HEK293 (cell line): ENCODE measurements at regions not wholly inside any gene's neighbourhood (a gene's known extent, or its start where the extent isn't known, plus 50 kb on each side); places are given as distances from the start of the nearest gene placed in this dataset.

Experiments used
- CTCF ChIA-PET: fragments of 350-600 bp; formaldehyde crosslinking; extraction: SDS; loops from one replicate; lab custom pipeline; 2021; ENCODE audit warnings: antibody characterized with exemption; lab: Yijun Ruan, JAX
- POLR2A ChIA-PET: fragments of 300-600 bp; formaldehyde crosslinking; extraction: SDS; loops from one replicate; lab custom pipeline; 2020; ENCODE audit warnings: antibody characterized with exemption, inconsistent platforms; lab: Yijun Ruan, JAX
- H3K27ac ChIP-seq: fragments of 200-500 bp; sonication (Bioruptor generic); 2 replicates; pipeline ENCODE4 v1.5.1; 2014; ENCODE audit warnings: low read depth, low read length, control low read depth, inconsistent platforms; ENCODE audit errors: extremely low read depth
- H3K36me3 ChIP-seq, 2 experiments: fragments of 200-500 bp in 1 of 2; sonication (Bioruptor generic) in 1 of 2; 1 replicate in 1 of 2; 2 replicates in 1 of 2; pipeline ENCODE4 v1.5.1; 2014 to 2017; ENCODE audit warnings: inconsistent platforms in 2 of 2, low read length in 2 of 2; ENCODE audit not compliant: control insufficient read depth in 2 of 2, insufficient read depth in 1 of 2
- H3K4me1 ChIP-seq: fragments of 200-500 bp; sonication (Bioruptor generic); 2 replicates; pipeline ENCODE4 v1.5.1; 2014; ENCODE audit warnings: mild to moderate bottlenecking, low read length, inconsistent platforms; ENCODE audit not compliant: control insufficient read depth, insufficient read depth
- H3K4me3 ChIP-seq: 2 replicates; pipeline ENCODE4 v1.5.1; 2011; ENCODE audit warnings: low read depth, mild to moderate bottlenecking, control low read depth, low read length, moderate library complexity
- H3K9me3 ChIP-seq: fragments of 200-500 bp; sonication (Bioruptor generic); 2 replicates; pipeline ENCODE4 v1.5.1; 2014; ENCODE audit warnings: low read depth, low read length, inconsistent platforms; ENCODE audit not compliant: control insufficient read depth, insufficient read depth
- GLI4 ChIP-seq: fragments of 450-650 bp; formaldehyde crosslinking; IDR thresholded peaks from 2 replicates; pipeline ENCODE4 v1.5.1; 2016; ENCODE audit warnings: missing biosample characterization, missing genetic modification characterization
- IKZF3 ChIP-seq: fragments of 450-650 bp; IDR thresholded peaks from 2 replicates; pipeline ENCODE4 v1.5.0; 2018; ENCODE audit warnings: missing biosample characterization, mild to moderate bottlenecking, missing genetic modification characterization, moderate library complexity
- KLF1 ChIP-seq: fragments of 450-650 bp; formaldehyde crosslinking; IDR thresholded peaks from 2 replicates; pipeline ENCODE4 v1.5.1; 2016; ENCODE audit warnings: missing biosample characterization, missing genetic modification characterization
- PRDM1 ChIP-seq: fragments of 450-650 bp; formaldehyde crosslinking; IDR thresholded peaks from 2 replicates; pipeline ENCODE4; 2016; ENCODE audit warnings: missing biosample characterization, missing genetic modification characterization
- SETDB1 ChIP-seq: IDR thresholded peaks from one replicate; pipeline ENCODE4 v1.6.1; 2017; ENCODE audit warnings: mild to moderate bottlenecking, low read length, moderate library complexity, mixed read lengths; ENCODE audit not compliant: insufficient read length
- ZFP3 ChIP-seq: fragments of 450-650 bp; formaldehyde crosslinking; IDR thresholded peaks from 2 replicates; pipeline ENCODE4 v1.5.1; 2016; ENCODE audit warnings: low read depth, missing biosample characterization, missing genetic modification characterization
- ZNF112 ChIP-seq: fragments of 450-650 bp; formaldehyde crosslinking; IDR thresholded peaks from 2 replicates; pipeline ENCODE4 v1.5.0; 2017; ENCODE audit warnings: missing biosample characterization, missing genetic modification characterization
- ZNF121 ChIP-seq: fragments of 450-650 bp; formaldehyde crosslinking; IDR thresholded peaks from 2 replicates; pipeline ENCODE4 v1.5.1; 2016; ENCODE audit warnings: missing biosample characterization, missing genetic modification characterization
- ZNF140 ChIP-seq: fragments of 450-650 bp; formaldehyde crosslinking; IDR thresholded peaks from 2 replicates; pipeline ENCODE4 v1.5.1; 2016; ENCODE audit warnings: missing biosample characterization, missing genetic modification characterization
- ZNF146 ChIP-seq: fragments of 450-650 bp; formaldehyde crosslinking; IDR thresholded peaks from 2 replicates; pipeline ENCODE4 v1.5.1; 2016; ENCODE audit warnings: missing biosample characterization, missing genetic modification characterization
- ZNF24 ChIP-seq: fragments of 450-650 bp; formaldehyde crosslinking; IDR thresholded peaks from 2 replicates; pipeline ENCODE4 v1.5.1; 2016; ENCODE audit warnings: missing biosample characterization, missing genetic modification characterization
- ZNF274 ChIP-seq, 2 experiments: fragments of 200-500 bp in 1 of 2; fragments of 450-650 bp in 1 of 2; sonication (Bioruptor generic) in 1 of 2; formaldehyde crosslinking in 1 of 2; IDR thresholded peaks; 2 replicates each; pipeline versions ENCODE4 v1.5.1 to v1.6.1; 2014 to 2016; ENCODE audit warnings: borderline replicate concordance in 1 of 2, inconsistent platforms in 1 of 2, low read length in 1 of 2, missing biosample characterization in 1 of 2, missing genetic modification characterization in 1 of 2
- ZNF416 ChIP-seq: fragments of 450-650 bp; formaldehyde crosslinking; IDR thresholded peaks from 2 replicates; pipeline ENCODE4 v1.5.1; 2016; ENCODE audit warnings: missing biosample characterization, missing genetic modification characterization
- ZNF501 ChIP-seq: fragments of 450-650 bp; formaldehyde crosslinking; IDR thresholded peaks from 2 replicates; pipeline ENCODE4 v1.5.1; 2016; ENCODE audit warnings: missing biosample characterization, missing genetic modification characterization
- ZNF530 ChIP-seq: fragments of 450-650 bp; formaldehyde crosslinking; IDR thresholded peaks from 2 replicates; pipeline ENCODE4 v1.5.1; 2016; ENCODE audit warnings: low read depth, missing biosample characterization, missing genetic modification characterization
- ZNF558 ChIP-seq: fragments of 450-650 bp; formaldehyde crosslinking; IDR thresholded peaks from 2 replicates; pipeline ENCODE4 v1.5.1; 2016; ENCODE audit warnings: missing biosample characterization, missing genetic modification characterization
- ZNF624 ChIP-seq: fragments of 450-650 bp; formaldehyde crosslinking; IDR thresholded peaks from 2 replicates; pipeline ENCODE4 v1.5.1; 2017; ENCODE audit warnings: missing biosample characterization, missing genetic modification characterization
- ZNF677 ChIP-seq: fragments of 450-650 bp; IDR thresholded peaks from 2 replicates; pipeline ENCODE4 v1.5.0; 2018; ENCODE audit warnings: missing biosample characterization, mild to moderate bottlenecking, missing genetic modification characterization, moderate library complexity
- ZNF76 ChIP-seq: fragments of 450-650 bp; formaldehyde crosslinking; IDR thresholded peaks from 2 replicates; pipeline ENCODE4; 2016; ENCODE audit warnings: low read depth, missing biosample characterization, missing genetic modification characterization, borderline replicate concordance
- ZNF792 ChIP-seq: fragments of 450-650 bp; formaldehyde crosslinking; IDR thresholded peaks from 2 replicates; pipeline ENCODE4 v1.5.1; 2016; ENCODE audit warnings: missing biosample characterization, missing genetic modification characterization
- TF ChIP-seq, protein P1 (sequence below): fragments of 450-650 bp; formaldehyde crosslinking; IDR thresholded peaks from 2 replicates; pipeline ENCODE4 v1.5.1; 2017; ENCODE audit warnings: missing biosample characterization, missing genetic modification characterization
- TF ChIP-seq, protein P2 (sequence below): fragments of 450-650 bp; formaldehyde crosslinking; IDR thresholded peaks from 2 replicates; pipeline ENCODE4 v1.5.1; 2017; ENCODE audit warnings: missing biosample characterization, missing genetic modification characterization
- TF ChIP-seq, protein P3 (sequence below): fragments of 450-650 bp; formaldehyde crosslinking; conservative IDR thresholded peaks from 2 replicates; pipeline ENCODE4 v1.5.1; 2016; ENCODE audit warnings: low read depth, missing biosample characterization, missing genetic modification characterization
- TF ChIP-seq, protein P4 (sequence below): fragments of 450-650 bp; IDR thresholded peaks from 2 replicates; pipeline ENCODE4 v1.5.1; 2018; ENCODE audit warnings: missing biosample characterization, mild to moderate bottlenecking, missing genetic modification characterization
- TF ChIP-seq, protein P5 (sequence below): fragments of 450-650 bp; formaldehyde crosslinking; IDR thresholded peaks from 2 replicates; pipeline ENCODE4 v1.5.1; 2016; ENCODE audit warnings: missing biosample characterization, missing genetic modification characterization

DNA sequence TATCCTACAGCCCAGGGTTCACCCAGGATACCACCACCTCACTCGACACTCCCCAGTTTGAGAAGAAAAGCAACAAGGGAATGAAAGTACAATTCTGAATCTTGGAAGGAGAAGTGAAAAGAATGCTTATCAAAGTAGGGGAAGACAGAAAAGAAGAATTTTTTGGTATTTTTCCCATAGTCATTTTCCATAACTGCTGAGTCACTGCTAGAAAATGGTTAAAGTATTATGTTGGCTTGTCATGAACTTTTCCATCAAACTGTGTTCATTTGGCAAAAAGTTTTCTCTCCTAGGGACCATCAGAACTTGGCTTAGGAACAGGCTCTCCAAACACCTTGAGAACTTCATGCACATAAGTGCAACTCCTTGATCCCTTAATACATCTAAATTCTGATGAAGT is 192.0 kb downstream of the BCL11A start (continued):
- TF ChIP-seq PRDM1 (tag by site-specific recombination), result no peak
- TF ChIP-seq ZNF624 (tag by site-specific recombination), result no peak
- no peak for TF ChIP-seq ZNF140 (tag by site-specific recombination)
- TF ChIP-seq, protein P1, sequence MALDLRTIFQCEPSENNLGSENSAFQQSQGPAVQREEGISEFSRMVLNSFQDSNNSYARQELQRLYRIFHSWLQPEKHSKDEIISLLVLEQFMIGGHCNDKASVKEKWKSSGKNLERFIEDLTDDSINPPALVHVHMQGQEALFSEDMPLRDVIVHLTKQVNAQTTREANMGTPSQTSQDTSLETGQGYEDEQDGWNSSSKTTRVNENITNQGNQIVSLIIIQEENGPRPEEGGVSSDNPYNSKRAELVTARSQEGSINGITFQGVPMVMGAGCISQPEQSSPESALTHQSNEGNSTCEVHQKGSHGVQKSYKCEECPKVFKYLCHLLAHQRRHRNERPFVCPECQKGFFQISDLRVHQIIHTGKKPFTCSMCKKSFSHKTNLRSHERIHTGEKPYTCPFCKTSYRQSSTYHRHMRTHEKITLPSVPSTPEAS (tag by site-specific recombination), result no peak
- no peak for TF ChIP-seq ZNF112 (tag by site-specific recombination)
- no peak for TF ChIP-seq ZNF416 (tag by site-specific recombination)
- no peak for TF ChIP-seq IKZF3 (tag by site-specific recombination)
- TF ChIP-seq, protein P2, sequence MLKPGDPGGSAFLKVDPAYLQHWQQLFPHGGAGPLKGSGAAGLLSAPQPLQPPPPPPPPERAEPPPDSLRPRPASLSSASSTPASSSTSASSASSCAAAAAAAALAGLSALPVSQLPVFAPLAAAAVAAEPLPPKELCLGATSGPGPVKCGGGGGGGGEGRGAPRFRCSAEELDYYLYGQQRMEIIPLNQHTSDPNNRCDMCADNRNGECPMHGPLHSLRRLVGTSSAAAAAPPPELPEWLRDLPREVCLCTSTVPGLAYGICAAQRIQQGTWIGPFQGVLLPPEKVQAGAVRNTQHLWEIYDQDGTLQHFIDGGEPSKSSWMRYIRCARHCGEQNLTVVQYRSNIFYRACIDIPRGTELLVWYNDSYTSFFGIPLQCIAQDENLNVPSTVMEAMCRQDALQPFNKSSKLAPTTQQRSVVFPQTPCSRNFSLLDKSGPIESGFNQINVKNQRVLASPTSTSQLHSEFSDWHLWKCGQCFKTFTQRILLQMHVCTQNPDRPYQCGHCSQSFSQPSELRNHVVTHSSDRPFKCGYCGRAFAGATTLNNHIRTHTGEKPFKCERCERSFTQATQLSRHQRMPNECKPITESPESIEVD, result no peak
- no peak for TF ChIP-seq SETDB1

DNA sequence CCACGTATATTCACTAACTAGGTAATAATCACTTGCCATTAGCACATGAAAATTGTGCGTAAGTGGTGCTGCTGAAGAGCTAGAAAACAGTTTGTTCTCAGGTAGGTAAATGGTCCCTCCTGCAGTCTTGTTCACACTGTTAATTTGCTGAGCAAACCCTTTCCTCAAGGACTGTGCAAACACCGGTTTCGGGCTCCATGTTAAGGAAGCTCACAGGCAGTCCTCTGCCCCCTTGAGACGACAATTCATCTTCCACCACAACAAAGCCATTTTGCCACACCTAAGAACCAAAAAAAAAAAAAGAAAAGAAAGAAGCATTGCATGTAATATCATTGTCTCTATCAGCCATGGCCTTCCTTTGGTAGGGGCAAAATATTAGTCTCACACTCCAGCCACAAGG is 193.9 kb downstream of the BCL11A start:
- Histone ChIP-seq H3K36me3 (no peaks in the 10 kb centered on the region), H3K27ac (no peak overlapping the region)
- POLR2A ChIA-PET, result no interaction called here
- no peak for TF ChIP-seq GLI4 (tag by site-specific recombination)
- no peak for TF ChIP-seq ZNF76 (tag by site-specific recombination)
- TF ChIP-seq KLF1 (tag by site-specific recombination), result no peak
- TF ChIP-seq ZNF530, result no peak
- TF ChIP-seq ZNF274 (IDR thresholded peaks at IDR 0.05; ENCODE audit: low read length), result no peak
- no peak for TF ChIP-seq ZNF274 (tag by site-specific recombination; IDR thresholded peaks at IDR 0.05; ENCODE audit: borderline replicate concordance)
- no peak for TF ChIP-seq ZNF792 (tag by site-specific recombination)
- TF ChIP-seq ZNF558 (tag by site-specific recombination), result no peak
- no peak for TF ChIP-seq ZNF501 (tag by site-specific recombination)
- TF ChIP-seq ZFP3 (tag by site-specific recombination), result no peak
- no peak for TF ChIP-seq ZNF146 (tag by site-specific recombination)
- TF ChIP-seq ZNF24 (tag by site-specific recombination), result no peak
- TF ChIP-seq, protein P3, sequence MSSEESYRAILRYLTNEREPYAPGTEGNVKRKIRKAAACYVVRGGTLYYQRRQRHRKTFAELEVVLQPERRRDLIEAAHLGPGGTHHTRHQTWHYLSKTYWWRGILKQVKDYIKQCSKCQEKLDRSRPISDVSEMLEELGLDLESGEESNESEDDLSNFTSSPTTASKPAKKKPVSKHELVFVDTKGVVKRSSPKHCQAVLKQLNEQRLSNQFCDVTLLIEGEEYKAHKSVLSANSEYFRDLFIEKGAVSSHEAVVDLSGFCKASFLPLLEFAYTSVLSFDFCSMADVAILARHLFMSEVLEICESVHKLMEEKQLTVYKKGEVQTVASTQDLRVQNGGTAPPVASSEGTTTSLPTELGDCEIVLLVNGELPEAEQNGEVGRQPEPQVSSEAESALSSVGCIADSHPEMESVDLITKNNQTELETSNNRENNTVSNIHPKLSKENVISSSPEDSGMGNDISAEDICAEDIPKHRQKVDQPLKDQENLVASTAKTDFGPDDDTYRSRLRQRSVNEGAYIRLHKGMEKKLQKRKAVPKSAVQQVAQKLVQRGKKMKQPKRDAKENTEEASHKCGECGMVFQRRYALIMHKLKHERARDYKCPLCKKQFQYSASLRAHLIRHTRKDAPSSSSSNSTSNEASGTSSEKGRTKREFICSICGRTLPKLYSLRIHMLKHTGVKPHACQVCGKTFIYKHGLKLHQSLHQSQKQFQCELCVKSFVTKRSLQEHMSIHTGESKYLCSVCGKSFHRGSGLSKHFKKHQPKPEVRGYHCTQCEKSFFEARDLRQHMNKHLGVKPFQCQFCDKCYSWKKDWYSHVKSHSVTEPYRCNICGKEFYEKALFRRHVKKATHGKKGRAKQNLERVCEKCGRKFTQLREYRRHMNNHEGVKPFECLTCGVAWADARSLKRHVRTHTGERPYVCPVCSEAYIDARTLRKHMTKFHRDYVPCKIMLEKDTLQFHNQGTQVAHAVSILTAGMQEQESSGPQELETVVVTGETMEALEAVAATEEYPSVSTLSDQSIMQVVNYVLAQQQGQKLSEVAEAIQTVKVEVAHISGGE (tag by site-specific recombination), result no peak
- TF ChIP-seq ZNF677, result no peak
- TF ChIP-seq, protein P4, sequence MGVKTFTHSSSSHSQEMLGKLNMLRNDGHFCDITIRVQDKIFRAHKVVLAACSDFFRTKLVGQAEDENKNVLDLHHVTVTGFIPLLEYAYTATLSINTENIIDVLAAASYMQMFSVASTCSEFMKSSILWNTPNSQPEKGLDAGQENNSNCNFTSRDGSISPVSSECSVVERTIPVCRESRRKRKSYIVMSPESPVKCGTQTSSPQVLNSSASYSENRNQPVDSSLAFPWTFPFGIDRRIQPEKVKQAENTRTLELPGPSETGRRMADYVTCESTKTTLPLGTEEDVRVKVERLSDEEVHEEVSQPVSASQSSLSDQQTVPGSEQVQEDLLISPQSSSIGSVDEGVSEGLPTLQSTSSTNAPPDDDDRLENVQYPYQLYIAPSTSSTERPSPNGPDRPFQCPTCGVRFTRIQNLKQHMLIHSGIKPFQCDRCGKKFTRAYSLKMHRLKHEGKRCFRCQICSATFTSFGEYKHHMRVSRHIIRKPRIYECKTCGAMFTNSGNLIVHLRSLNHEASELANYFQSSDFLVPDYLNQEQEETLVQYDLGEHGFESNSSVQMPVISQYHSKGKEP, result no peak
- no peak for TF ChIP-seq ZNF140 (tag by site-specific recombination)
- TF ChIP-seq ZNF121 (tag by site-specific recombination), result no peak
- TF ChIP-seq, protein P5, sequence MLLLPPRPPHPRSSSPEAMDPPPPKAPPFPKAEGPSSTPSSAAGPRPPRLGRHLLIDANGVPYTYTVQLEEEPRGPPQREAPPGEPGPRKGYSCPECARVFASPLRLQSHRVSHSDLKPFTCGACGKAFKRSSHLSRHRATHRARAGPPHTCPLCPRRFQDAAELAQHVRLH (tag by site-specific recombination), result no peak
- TF ChIP-seq, all 188 proteins: peak for 0
- H3K4me3 ChIP-seq, result no peak overlapping the region
- H3K9me3 ChIP-seq, result no peaks in the 10 kb centered on the region
- H3K4me1 ChIP-seq, result no peaks in the 10 kb centered on the region
- CTCF ChIA-PET, result no interaction called here
